MM.1S (cell line): ENCODE measurements at regions not wholly inside any gene's neighbourhood (a gene's known extent, or its start where the extent isn't known, plus 50 kb on each side); places are given as distances from the start of the nearest gene placed in this dataset.

Experiments used
- CTCF ChIP-seq: fragments of 300-600 bp; sonication (generic); IDR thresholded peaks from 2 replicates; pipeline ENCODE4 v1.5.1; 2016; ENCODE audit warnings: antibody characterized with exemption, low read length, mixed read lengths
- EZH2 ChIP-seq: fragments of 300-600 bp; sonication (generic); optimal IDR thresholded peaks from 2 replicates; pipeline ENCODE3; 2017; ENCODE audit warnings: low read depth, mild to moderate bottlenecking, antibody characterized with exemption, low read length, mixed read lengths
- EZH2phosphoT487 ChIP-seq: fragments of 300-600 bp; sonication (generic); IDR thresholded peaks from 2 replicates; pipeline ENCODE4 v1.6.1; 2018; ENCODE audit warnings: antibody characterized with exemption, low read length

- TF ChIP-seq CTCF (no peak), EZH2 (no peak), EZH2phosphoT487 (no peak)
Observed at GRCh38 chr12:114863911-114864310, 179.9 kb upstream of the TBX3 start.
